Mesendoderm (in vitro differentiated cells): ENCODE measurements at regions not wholly inside any gene's neighbourhood (a gene's known extent, or its start where the extent isn't known, plus 50 kb on each side); places are given as distances from the start of the nearest gene placed in this dataset.

Experiments used
- DNase-seq: peaks from one replicate; pipeline ENCODE4 v3.0.0; 2013
- H2AK5ac ChIP-seq: 2 replicates; pipeline ENCODE4 v1.6.1; 2013; ENCODE audit warnings: low read length, inconsistent platforms
- H2BK120ac ChIP-seq: 2 replicates; pipeline ENCODE4 v1.6.1; 2013; ENCODE audit warnings: low read depth, mild to moderate bottlenecking, low read length, moderate library complexity, mixed read lengths
- H2BK15ac ChIP-seq: replicated peaks from 2 replicates; pipeline ENCODE4 v1.6.1; 2013; ENCODE audit warnings: low read depth, mild to moderate bottlenecking, moderate library complexity
- H2BK5ac ChIP-seq: 2 replicates; pipeline ENCODE4 v1.6.1; 2013; ENCODE audit warnings: low read length, inconsistent platforms
- H3K18ac ChIP-seq: 2 replicates; pipeline ENCODE4 v1.6.1; 2013; ENCODE audit warnings: mild to moderate bottlenecking, low read length, mixed read lengths
- H3K23ac ChIP-seq: one replicate; pipeline ENCODE4 v1.6.1; 2013; ENCODE audit warnings: low read length
- H3K27ac ChIP-seq: 2 replicates; pipeline ENCODE4 v1.5.1; 2013; ENCODE audit warnings: low read depth, mild to moderate bottlenecking, inconsistent platforms, low read length, moderate library complexity
- H3K27me3 ChIP-seq: 2 replicates; pipeline ENCODE4 v1.6.1; 2013; ENCODE audit warnings: low read length, control low read depth, mild to moderate bottlenecking, inconsistent platforms; ENCODE audit not compliant: insufficient read depth, poor library complexity
- H3K36me3 ChIP-seq: 2 replicates; pipeline ENCODE4 v1.6.1; 2013; ENCODE audit warnings: low read length, inconsistent platforms; ENCODE audit not compliant: control insufficient read depth, insufficient read depth
- H3K4ac ChIP-seq: one replicate; pipeline ENCODE4 v1.6.1; 2013; ENCODE audit warnings: low read depth, mild to moderate bottlenecking, low read length, moderate library complexity
- H3K4me1 ChIP-seq: 2 replicates; pipeline ENCODE4 v1.6.1; 2013; ENCODE audit warnings: low read depth, low read length, inconsistent platforms; ENCODE audit not compliant: control insufficient read depth
- H3K4me2 ChIP-seq: 2 replicates; pipeline ENCODE4 v1.6.1; 2013; ENCODE audit warnings: low read length
- H3K4me3 ChIP-seq: 2 replicates; pipeline ENCODE4 v1.5.1; 2013; ENCODE audit warnings: mild to moderate bottlenecking, low read length
- H3K56ac ChIP-seq: one replicate; pipeline ENCODE4 v1.6.1; 2013; ENCODE audit warnings: low read length
- H3K79me1 ChIP-seq: 2 replicates; pipeline ENCODE4 v1.6.1; 2013; ENCODE audit warnings: low read length, inconsistent platforms
- H3K79me2 ChIP-seq: 2 replicates; pipeline ENCODE4 v1.6.1; 2013; ENCODE audit warnings: mild to moderate bottlenecking, low read length; ENCODE audit not compliant: control insufficient read depth, insufficient read depth
- H3K9ac ChIP-seq: 2 replicates; pipeline ENCODE4 v1.6.1; 2013; ENCODE audit warnings: low read length, inconsistent platforms
- H4K5ac ChIP-seq: one replicate; pipeline ENCODE4 v1.6.1; 2013; ENCODE audit warnings: low read length
- H4K8ac ChIP-seq: one replicate; pipeline ENCODE4 v1.6.1; 2013; ENCODE audit warnings: low read depth, mild to moderate bottlenecking, control low read depth, low read length, moderate library complexity
- WGBS: extraction: QIAGEN DNeasy Blood & Tissue Kit; methylation state at CpG from one replicate; pipeline ENCODE4 v1.1.7; 2013; ENCODE audit warnings: low lambda C conversion rate, missing lambda C conversion rate; ENCODE audit not compliant: insufficient coverage; ENCODE audit errors: extremely low coverage; 5-methylcytosine and 5-hydroxymethylcytosine counted together

GRCh38 chr15:69919816-69920215 lies 177.9 kb downstream of the TLE3 start:
- Histone ChIP-seq H4K5ac (no peak overlapping the region), H3K79me2 (no peaks in the 10 kb centered on the region), H3K36me3 (no peaks in the 10 kb centered on the region), H3K9ac (no peak overlapping the region), H4K8ac (no peak overlapping the region), H3K4me2 (no peak overlapping the region), H2BK15ac (no peak overlapping the region), H2BK5ac (no peak overlapping the region), H2BK120ac (no peak overlapping the region), H3K27ac (no peak overlapping the region), H3K27me3 (no peaks in the 10 kb centered on the region), H2AK5ac (no peak overlapping the region), H3K4me1 (no peaks in the 10 kb centered on the region), H3K23ac (no peak overlapping the region), H3K4me3 (no peak overlapping the region), H3K4ac (no peak overlapping the region), H3K56ac (no peak overlapping the region), H3K79me1 (no peaks in the 10 kb centered on the region), H3K18ac (no peak overlapping the region)
- no CpG with 5 or more reads among the region's 5 CpGs for WGBS
- peak; percentile 48 for DNase-seq

GRCh38 chr15:69920221-69920620 lies 177.5 kb downstream of the TLE3 start:
- H3K4ac ChIP-seq = no peak overlapping the region
- H3K27me3 ChIP-seq = no peaks in the 10 kb centered on the region
- H2BK5ac ChIP-seq = no peak overlapping the region
- DNase-seq = no peak
- H2BK15ac ChIP-seq = no peak overlapping the region
- H4K5ac ChIP-seq = no peak overlapping the region
- H3K79me2 ChIP-seq = no peaks in the 10 kb centered on the region
- no peak overlapping the region for H2BK120ac ChIP-seq
- H2AK5ac ChIP-seq = no peak overlapping the region
- no peaks in the 10 kb centered on the region for H3K79me1 ChIP-seq
- no peak overlapping the region for H3K4me3 ChIP-seq
- no peak overlapping the region for H3K56ac ChIP-seq
- H3K36me3 ChIP-seq = no peaks in the 10 kb centered on the region
- H3K23ac ChIP-seq = no peak overlapping the region
- H4K8ac ChIP-seq = no peak overlapping the region
- H3K18ac ChIP-seq = no peak overlapping the region
- H3K9ac ChIP-seq = no peak overlapping the region
- no peak overlapping the region for H3K4me2 ChIP-seq
- no peak overlapping the region for H3K27ac ChIP-seq
- no peaks in the 10 kb centered on the region for H3K4me1 ChIP-seq
- no CpG with 5 or more reads among the region's 2 CpGs for WGBS

- WGBS = no CpG with 5 or more reads among the region's 7 CpGs
- no peaks in the 10 kb centered on the region for H3K27me3 ChIP-seq
Observed at GRCh38 chr15:69921626-69922619, 175.8 kb downstream of the TLE3 start.

DNA sequence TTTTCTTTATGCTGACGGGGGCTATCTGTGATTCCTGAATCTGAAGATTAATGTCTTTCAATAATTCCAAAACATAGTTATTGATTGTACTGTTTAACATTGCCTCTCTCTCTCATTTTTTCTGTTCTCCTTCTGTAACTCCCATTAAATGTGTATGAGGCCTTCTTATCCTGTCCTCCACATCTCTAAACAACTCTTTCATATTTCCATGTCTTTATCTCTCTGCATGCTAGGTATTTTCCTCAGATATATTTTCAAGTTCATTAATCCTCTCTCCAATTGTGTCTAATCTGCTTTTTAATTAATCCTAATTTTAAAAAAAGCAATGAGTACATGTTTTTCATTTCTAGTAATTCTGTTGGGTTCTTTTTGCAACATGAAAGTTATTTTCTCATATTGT lies 173.2 kb downstream of the TLE3 start:
- H3K4me2 ChIP-seq = no peak overlapping the region
- no peak overlapping the region for H3K4ac ChIP-seq
- H2BK15ac ChIP-seq = no peak overlapping the region
- H4K5ac ChIP-seq = no peak overlapping the region
- no peak overlapping the region for H3K27ac ChIP-seq
- H3K23ac ChIP-seq = no peak overlapping the region
- no peak for DNase-seq
- no peak overlapping the region for H2AK5ac ChIP-seq
- no peak overlapping the region for H3K4me3 ChIP-seq
- H3K9ac ChIP-seq = no peak overlapping the region
- H4K8ac ChIP-seq = no peak overlapping the region
- H2BK5ac ChIP-seq = no peak overlapping the region
- H3K79me2 ChIP-seq = no peaks in the 10 kb centered on the region
- H3K79me1 ChIP-seq = no peaks in the 10 kb centered on the region
- H2BK120ac ChIP-seq = no peak overlapping the region
- H3K56ac ChIP-seq = no peak overlapping the region
- H3K36me3 ChIP-seq = no peaks in the 10 kb centered on the region
- no peaks in the 10 kb centered on the region for H3K4me1 ChIP-seq
- H3K27me3 ChIP-seq = no peaks in the 10 kb centered on the region
- no CpG with 5 or more reads among the region's 1 CpG for WGBS
- no peak overlapping the region for H3K18ac ChIP-seq

More at GRCh38 chr15:69921626-69922619, 175.8 kb downstream of the TLE3 start:
- Histone ChIP-seq H3K23ac (no peak overlapping the region), H3K4me3 (no peak overlapping the region), H3K9ac (no peak overlapping the region), H3K18ac (no peak overlapping the region), H3K4me2 (no peak overlapping the region), H3K79me1 (no peaks in the 10 kb centered on the region), H3K4me1 (no peaks in the 10 kb centered on the region), H2BK120ac (no peak overlapping the region), H3K79me2 (no peaks in the 10 kb centered on the region), H2AK5ac (no peak overlapping the region), H3K56ac (no peak overlapping the region), H2BK5ac (no peak overlapping the region), H3K4ac (no peak overlapping the region), H3K36me3 (no peaks in the 10 kb centered on the region), H4K8ac (no peak overlapping the region), H2BK15ac (no peak overlapping the region), H4K5ac (no peak overlapping the region), H3K27ac (no peak overlapping the region)
- DNase-seq = no peak

DNA sequence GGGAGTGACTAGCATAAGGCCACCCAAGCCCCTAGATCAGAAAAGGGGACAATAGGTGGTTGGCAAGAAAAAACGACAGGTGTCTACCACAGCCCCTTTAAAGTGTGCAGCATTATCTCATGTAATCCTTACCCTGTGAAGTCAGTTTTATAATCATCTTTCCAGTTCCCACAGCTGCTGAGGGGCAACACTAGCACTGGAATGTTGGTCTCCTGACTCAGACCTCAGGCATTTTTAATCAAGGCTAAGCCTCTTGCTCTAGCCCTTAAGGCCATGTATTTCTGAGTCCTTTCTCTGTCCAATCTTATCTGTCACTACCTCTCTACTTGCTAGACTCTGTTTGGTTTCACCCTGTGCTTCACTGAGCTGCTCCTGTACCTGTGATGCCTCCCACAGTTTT lies 171.7 kb downstream of the TLE3 start:
- no peaks in the 10 kb centered on the region for H3K79me1 ChIP-seq
- no peak overlapping the region for H3K9ac ChIP-seq
- H3K4me1 ChIP-seq = no peaks in the 10 kb centered on the region
- no peak overlapping the region for H3K56ac ChIP-seq
- H2BK5ac ChIP-seq = no peak overlapping the region
- no peak overlapping the region for H3K27ac ChIP-seq
- H3K18ac ChIP-seq = no peak overlapping the region
- no CpG with 5 or more reads among the region's 1 CpG for WGBS
- no peak overlapping the region for H2AK5ac ChIP-seq
- H3K79me2 ChIP-seq = no peaks in the 10 kb centered on the region
- no peak overlapping the region for H2BK15ac ChIP-seq
- H3K23ac ChIP-seq = no peak overlapping the region
- DNase-seq = no peak
- no peaks in the 10 kb centered on the region for H3K36me3 ChIP-seq
- H2BK120ac ChIP-seq = no peak overlapping the region
- no peak overlapping the region for H3K4me2 ChIP-seq
- no peak overlapping the region for H3K4me3 ChIP-seq
- no peak overlapping the region for H3K4ac ChIP-seq
- H3K27me3 ChIP-seq = no peaks in the 10 kb centered on the region
- H4K5ac ChIP-seq = no peak overlapping the region
- no peak overlapping the region for H4K8ac ChIP-seq
